BE2C (cell line): ENCODE measurements at regions not wholly inside any gene's neighbourhood (a gene's known extent, or its start where the extent isn't known, plus 50 kb on each side); places are given as distances from the start of the nearest gene placed in this dataset.

Source experiments
- DNase-seq: peaks from one replicate; pipeline ENCODE4 v3.0.0-alpha.2; 2020
- H3K27me3 ChIP-seq: fragments of 250-450 bp; sonication (Bioruptor Pico); 2 replicates; pipeline ENCODE4 v1.5.1; 2020; ENCODE audit warnings: mild to moderate bottlenecking
- H3K36me3 ChIP-seq: fragments of 250-450 bp; sonication (Bioruptor Pico); 2 replicates; pipeline ENCODE4 v1.5.1; 2020; ENCODE audit warnings: mild to moderate bottlenecking
- H3K4me1 ChIP-seq: fragments of 250-450 bp; sonication (Bioruptor Pico); 2 replicates; pipeline ENCODE4 v1.5.1; 2020
- H3K4me3 ChIP-seq: 2 replicates; pipeline ENCODE4 v1.5.1; 2011; ENCODE audit warnings: low read depth, low read length
- H3K9me3 ChIP-seq: fragments of 250-450 bp; sonication (Bioruptor Pico); 2 replicates; pipeline ENCODE4 v1.5.1; 2020
- TF ChIP-seq, protein P1 (sequence below): IDR thresholded peaks from 2 replicates; pipeline ENCODE4 v1.5.1; 2012; ENCODE audit warnings: mild to moderate bottlenecking, low read depth, low read length

GRCh38 chr21:35511696-35512162 is 462.6 kb upstream of the RUNX1 start:
- Histone ChIP-seq H3K27me3 (no peaks in the 10 kb centered on the region), H3K9me3 (no peaks in the 10 kb centered on the region; the same call in 1 of the 2 replicates), H3K4me1 (no peaks in the 10 kb centered on the region), H3K4me3 (no peak overlapping the region), H3K36me3 (no peaks in the 10 kb centered on the region)
- TF ChIP-seq, protein P1, sequence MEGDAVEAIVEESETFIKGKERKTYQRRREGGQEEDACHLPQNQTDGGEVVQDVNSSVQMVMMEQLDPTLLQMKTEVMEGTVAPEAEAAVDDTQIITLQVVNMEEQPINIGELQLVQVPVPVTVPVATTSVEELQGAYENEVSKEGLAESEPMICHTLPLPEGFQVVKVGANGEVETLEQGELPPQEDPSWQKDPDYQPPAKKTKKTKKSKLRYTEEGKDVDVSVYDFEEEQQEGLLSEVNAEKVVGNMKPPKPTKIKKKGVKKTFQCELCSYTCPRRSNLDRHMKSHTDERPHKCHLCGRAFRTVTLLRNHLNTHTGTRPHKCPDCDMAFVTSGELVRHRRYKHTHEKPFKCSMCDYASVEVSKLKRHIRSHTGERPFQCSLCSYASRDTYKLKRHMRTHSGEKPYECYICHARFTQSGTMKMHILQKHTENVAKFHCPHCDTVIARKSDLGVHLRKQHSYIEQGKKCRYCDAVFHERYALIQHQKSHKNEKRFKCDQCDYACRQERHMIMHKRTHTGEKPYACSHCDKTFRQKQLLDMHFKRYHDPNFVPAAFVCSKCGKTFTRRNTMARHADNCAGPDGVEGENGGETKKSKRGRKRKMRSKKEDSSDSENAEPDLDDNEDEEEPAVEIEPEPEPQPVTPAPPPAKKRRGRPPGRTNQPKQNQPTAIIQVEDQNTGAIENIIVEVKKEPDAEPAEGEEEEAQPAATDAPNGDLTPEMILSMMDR = no peak
- DNase-seq = no peak

GRCh38 chr21:35510957-35511695 is 462.0 kb upstream of the RUNX1 start:
- H3K4me1 ChIP-seq = no peaks in the 10 kb centered on the region
- DNase-seq = no peak
- no peaks in the 10 kb centered on the region for H3K36me3 ChIP-seq
- H3K27me3 ChIP-seq = no peaks in the 10 kb centered on the region
- H3K4me3 ChIP-seq = no peak overlapping the region
- TF ChIP-seq, protein P1 = no peak
- H3K9me3 ChIP-seq = no peaks in the 10 kb centered on the region; the same call in 1 of the 2 replicates

DNA sequence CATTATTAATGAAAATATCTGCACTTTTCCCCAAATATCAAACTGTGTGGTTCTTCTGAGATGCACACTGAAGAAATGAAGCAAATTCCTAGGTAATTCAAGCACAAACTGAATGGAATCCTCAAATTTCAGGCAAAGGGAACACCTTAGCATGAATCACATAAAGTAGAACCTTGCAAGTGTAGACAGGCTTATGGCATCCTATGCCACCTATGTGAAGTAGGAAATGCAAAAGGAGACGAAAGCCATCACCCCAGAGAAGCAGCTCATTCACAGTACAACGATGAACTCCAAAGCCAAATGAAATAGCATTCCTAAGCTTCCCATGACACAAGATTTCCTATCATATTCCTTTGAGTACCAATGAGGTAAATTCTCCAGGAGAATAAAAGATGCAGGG is 461.2 kb upstream of the RUNX1 start:
- no peaks in the 10 kb centered on the region for H3K27me3 ChIP-seq
- no peaks in the 10 kb centered on the region for H3K4me1 ChIP-seq
- no peak for DNase-seq
- TF ChIP-seq, protein P1 = no peak
- H3K36me3 ChIP-seq = no peaks in the 10 kb centered on the region
- H3K4me3 ChIP-seq = no peak overlapping the region
- H3K9me3 ChIP-seq = no peaks in the 10 kb centered on the region; the same call in 1 of the 2 replicates

GRCh38 chr21:35509001-35509704 is 460.1 kb upstream of the RUNX1 start:
- Histone ChIP-seq H3K4me3 (no peak overlapping the region), H3K9me3 (no peaks in the 10 kb centered on the region; the same call in 1 of the 2 replicates), H3K36me3 (no peaks in the 10 kb centered on the region), H3K27me3 (no peaks in the 10 kb centered on the region), H3K4me1 (no peaks in the 10 kb centered on the region)
- TF ChIP-seq, protein P1 = no peak
- DNase-seq = no peak

DNA sequence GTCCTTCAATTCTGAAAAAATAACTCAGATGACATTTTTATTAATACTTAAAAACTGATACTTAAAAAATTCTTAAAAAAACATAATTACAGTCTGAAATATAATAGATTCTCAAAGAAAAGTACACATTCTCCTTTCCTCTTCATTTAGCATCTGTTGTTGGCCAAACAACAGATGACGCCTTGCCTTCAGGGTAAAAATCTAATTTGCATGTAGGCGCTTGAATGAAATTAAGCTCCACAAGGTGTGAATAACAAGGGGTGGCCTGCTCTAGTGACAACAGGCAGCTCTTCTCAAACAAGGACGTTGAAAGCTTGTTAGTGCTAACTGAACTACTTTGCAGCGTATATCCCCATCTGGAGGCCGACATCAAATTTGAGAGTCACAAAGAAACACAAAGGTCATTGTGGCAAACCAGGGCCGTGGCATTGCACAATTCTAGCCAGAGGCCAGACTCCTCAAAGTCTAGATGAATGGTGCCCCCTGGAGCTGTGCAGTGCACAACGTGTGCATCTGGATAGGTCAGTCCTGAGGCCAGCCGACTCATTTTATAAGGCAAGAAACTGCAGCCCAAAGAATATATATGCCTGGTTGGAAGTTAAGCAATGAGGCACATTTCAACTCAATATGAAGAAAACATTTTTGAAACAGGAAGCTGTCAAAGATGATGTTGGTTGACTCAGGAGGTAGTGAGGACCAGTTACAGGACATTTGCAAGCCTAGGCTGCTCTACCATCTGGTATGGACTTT is 459.2 kb upstream of the RUNX1 start:
- no peaks in the 10 kb centered on the region for H3K36me3 ChIP-seq
- H3K4me1 ChIP-seq = no peaks in the 10 kb centered on the region
- no peaks in the 10 kb centered on the region; the same call in 1 of the 2 replicates for H3K9me3 ChIP-seq
- TF ChIP-seq, protein P1 = no peak
- no peak for DNase-seq
- H3K4me3 ChIP-seq = no peak overlapping the region
- H3K27me3 ChIP-seq = no peaks in the 10 kb centered on the region
